Inferior parietal cortex (tissue), 1 donor: ENCODE measurements at regions not wholly inside any gene's neighbourhood (a gene's known extent, or its start where the extent isn't known, plus 50 kb on each side); places are given as distances from the start of the nearest gene placed in this dataset.
"Not testable (repeated sequence)": the region's sequence is repeated elsewhere in the genome, so short reads cannot be mapped to it uniquely, and the experiment has no call there.

Experiments used
- DNase-seq: peaks from one replicate; pipeline ENCODE4 v3.0.0-alpha.2; 2016; ENCODE audit errors: extremely low spot score

- DNase-seq: no peak
These were observed 114.2 kb downstream of the DHRS2 start for GRCh38 chr14:23750357-23750756.

- no peak for DNase-seq
These were observed 115.5 kb downstream of the DHRS2 start for GRCh38 chr14:23751616-23752015.

- no peak for DNase-seq
These were observed 127.2 kb downstream of the DHRS2 start for GRCh38 chr14:23763394-23763793.

GRCh38 chr14:23766737-23767401 is 130.7 kb downstream of the DHRS2 start:
- no peak for DNase-seq

GRCh38 chr14:23769221-23769728 is 133.1 kb downstream of the DHRS2 start:
- not testable (repeated sequence) for DNase-seq

- no peak for DNase-seq
These were observed 137.8 kb downstream of the DHRS2 start for GRCh38 chr14:23773981-23774380.

GRCh38 chr14:23776296-23776695 is 140.1 kb downstream of the DHRS2 start:
- no peak for DNase-seq

GRCh38 chr14:23785208-23785607 is 149.0 kb downstream of the DHRS2 start:
- DNase-seq: no peak

GRCh38 chr14:23787436-23787835 is 151.3 kb downstream of the DHRS2 start:
- DNase-seq: no peak

- no peak for DNase-seq
These were observed 153.5 kb downstream of the DHRS2 start for GRCh38 chr14:23789696-23790095.

- no peak for DNase-seq
These were observed 157.4 kb downstream of the DHRS2 start for GRCh38 chr14:23793532-23793931.

- DNase-seq: no peak
These were observed 152.8 kb upstream of the DHRS4 start for GRCh38 chr14:23800811-23801210.

- no peak for DNase-seq
These were observed 151.8 kb upstream of the DHRS4 start for GRCh38 chr14:23801766-23802165.

GRCh38 chr14:23804817-23805216 is 148.8 kb upstream of the DHRS4 start:
- no peak for DNase-seq

GRCh38 chr14:23805761-23806160 is 147.8 kb upstream of the DHRS4 start:
- no peak for DNase-seq

- no peak for DNase-seq
These were observed 138.9 kb upstream of the DHRS4 start for GRCh38 chr14:23814527-23815256.

GRCh38 chr14:23816371-23816770 is 137.2 kb upstream of the DHRS4 start:
- DNase-seq: no peak

GRCh38 chr14:23817164-23817767 is 136.3 kb upstream of the DHRS4 start:
- no peak for DNase-seq

- DNase-seq: no peak
These were observed 126.3 kb upstream of the DHRS4 start for GRCh38 chr14:23827100-23827892.

- no peak for DNase-seq
These were observed 125.6 kb upstream of the DHRS4 start for GRCh38 chr14:23828001-23828400.

- no peak for DNase-seq
These were observed 125.0 kb upstream of the DHRS4 start for GRCh38 chr14:23828616-23829015.
